IgD-negative memory B cell (primary cell): ENCODE measurements at regions not wholly inside any gene's neighbourhood (a gene's known extent, or its start where the extent isn't known, plus 50 kb on each side); places are given as distances from the start of the nearest gene placed in this dataset.
A peak's percentile ranks its signal among the peaks of the same experiment; 100 is the strongest.

Source experiments
- H3K27ac Mint-ChIP-seq, 3 donors: one replicate each; pipeline ENCODE4 v1.8.0; 2020 to 2022; ENCODE audit warnings: mild to moderate bottlenecking in 3 of 3, mixed read lengths in 3 of 3, moderate library complexity in 1 of 3
- H3K27me3 Mint-ChIP-seq: one replicate; pipeline ENCODE4 v1.8.0; 2021; ENCODE audit warnings: mixed read lengths
- H3K36me3 Mint-ChIP-seq: one replicate; pipeline ENCODE4 v1.8.0; 2020; ENCODE audit warnings: mild to moderate bottlenecking, mixed read lengths
- H3K4me1 Mint-ChIP-seq, 3 donors: one replicate each; pipeline ENCODE4 v1.8.0; 2020 to 2022; ENCODE audit warnings: mixed read lengths in 3 of 3, mild to moderate bottlenecking in 1 of 3
- H3K4me3 Mint-ChIP-seq, 4 donors: one replicate each; pipeline ENCODE4 v1.8.0; 2020 to 2022; ENCODE audit warnings: mild to moderate bottlenecking in 4 of 4, mixed read lengths in 4 of 4, moderate library complexity in 3 of 4
- H3K9me3 Mint-ChIP-seq, 3 donors: one replicate each; pipeline ENCODE4 v1.8.0; 2020 to 2021; ENCODE audit warnings: mixed read lengths in 3 of 3, mild to moderate bottlenecking in 1 of 3

GRCh38 chr15:70262171-70262570, 164.5 kb upstream of the TLE3 start:
- Mint-ChIP-seq H3K4me3 (peak overlapping the region in 1 of 4 donors; percentile 41), H3K4me1 (peaks cover 55 to 70% (median 65%) of the 10 kb centered on the region in 3 donors), H3K27ac (no peak overlapping the region), H3K9me3 (no peaks in the 10 kb centered on the region), H3K36me3 (no peaks in the 10 kb centered on the region), H3K27me3 (peaks cover 10% of the 10 kb centered on the region)

GRCh38 chr15:70261083-70261482, 163.4 kb upstream of the TLE3 start:
- Mint-ChIP-seq H3K4me1 (peaks cover 54 to 64% (median 60%) of the 10 kb centered on the region in 3 donors), H3K36me3 (no peaks in the 10 kb centered on the region), H3K27ac (no peak overlapping the region), H3K27me3 (peaks cover 3% of the 10 kb centered on the region), H3K4me3 (no peak overlapping the region), H3K9me3 (no peaks in the 10 kb centered on the region)

- H3K27ac Mint-ChIP-seq, result no peak overlapping the region
These were observed 162.9 kb upstream of the TLE3 start for GRCh38 chr15:70260580-70260979.

GRCh38 chr15:70259640-70260508, 162.2 kb upstream of the TLE3 start:
- peak overlapping the region in 2 of 4 donors; percentile 87 to 88 for H3K4me3 Mint-ChIP-seq
- H3K9me3 Mint-ChIP-seq, result no peaks in the 10 kb centered on the region
- H3K27me3 Mint-ChIP-seq, result peaks cover 3% of the 10 kb centered on the region
- peaks cover 53 to 59% (median 56%) of the 10 kb centered on the region in 3 donors for H3K4me1 Mint-ChIP-seq
- no peaks in the 10 kb centered on the region for H3K36me3 Mint-ChIP-seq
- no peak overlapping the region for H3K27ac Mint-ChIP-seq

More at GRCh38 chr15:70260580-70260979, 162.9 kb upstream of the TLE3 start:
- Mint-ChIP-seq H3K36me3 (no peaks in the 10 kb centered on the region), H3K4me1 (peaks cover 56 to 64% (median 58%) of the 10 kb centered on the region in 3 donors), H3K27me3 (peaks cover 3% of the 10 kb centered on the region), H3K4me3 (no peak overlapping the region), H3K9me3 (no peaks in the 10 kb centered on the region)

- H3K27me3 Mint-ChIP-seq, result peaks cover 3% of the 10 kb centered on the region
- no peaks in the 10 kb centered on the region for H3K36me3 Mint-ChIP-seq
- peaks cover 47 to 52% (median 51%) of the 10 kb centered on the region in 3 donors for H3K4me1 Mint-ChIP-seq
- H3K9me3 Mint-ChIP-seq, result no peaks in the 10 kb centered on the region
- H3K27ac Mint-ChIP-seq, result peak overlapping the region in 2 of 3 donors; percentile 18 to 90
- peak overlapping the region; percentile 24 to 88 (median 75) for H3K4me3 Mint-ChIP-seq
These were observed 161.3 kb upstream of the TLE3 start for GRCh38 chr15:70259028-70259424.

- Mint-ChIP-seq H3K9me3 (no peaks in the 10 kb centered on the region), H3K4me1 (peaks cover 46 to 48% (median 48%) of the 10 kb centered on the region in 3 donors), H3K4me3 (peak overlapping the region; percentile 24 to 88 (median 66)), H3K27me3 (peaks cover 3% of the 10 kb centered on the region), H3K27ac (peak overlapping the region; percentile 18 to 90 (median 73)), H3K36me3 (no peaks in the 10 kb centered on the region)
These were observed 160.8 kb upstream of the TLE3 start for GRCh38 chr15:70258369-70259027.

- H3K9me3 Mint-ChIP-seq, result no peaks in the 10 kb centered on the region
- peak overlapping the region in 2 of 3 donors; percentile 9 to 90 for H3K27ac Mint-ChIP-seq
- peaks cover 39 to 41% (median 40%) of the 10 kb centered on the region in 3 donors for H3K4me1 Mint-ChIP-seq
- H3K27me3 Mint-ChIP-seq, result peaks cover 3% of the 10 kb centered on the region
- no peaks in the 10 kb centered on the region for H3K36me3 Mint-ChIP-seq
- peak overlapping the region in 1 of 4 donors; percentile 77 for H3K4me3 Mint-ChIP-seq
These were observed 160.0 kb upstream of the TLE3 start for GRCh38 chr15:70257573-70258248.

- Mint-ChIP-seq H3K4me3 (peak overlapping the region in 1 of 4 donors; percentile 23), H3K4me1 (peaks cover 33 to 35% (median 34%) of the 10 kb centered on the region in 3 donors), H3K36me3 (no peaks in the 10 kb centered on the region), H3K27ac (no peak overlapping the region), H3K27me3 (peaks cover 3% of the 10 kb centered on the region), H3K9me3 (no peaks in the 10 kb centered on the region)
These were observed 159.3 kb upstream of the TLE3 start for GRCh38 chr15:70257047-70257446.

- H3K27me3 Mint-ChIP-seq, result peaks cover 3% of the 10 kb centered on the region
- no peak overlapping the region for H3K4me3 Mint-ChIP-seq
- H3K36me3 Mint-ChIP-seq, result no peaks in the 10 kb centered on the region
- peaks cover 25 to 31% (median 27%) of the 10 kb centered on the region in 3 donors for H3K4me1 Mint-ChIP-seq
- no peak overlapping the region for H3K27ac Mint-ChIP-seq
- no peaks in the 10 kb centered on the region for H3K9me3 Mint-ChIP-seq
These were observed 156.7 kb upstream of the TLE3 start for GRCh38 chr15:70254311-70254869.

GRCh38 chr15:70253461-70254156, 155.9 kb upstream of the TLE3 start:
- H3K4me1 Mint-ChIP-seq, result peaks cover 20 to 24% (median 23%) of the 10 kb centered on the region in 3 donors
- peaks cover 3% of the 10 kb centered on the region for H3K27me3 Mint-ChIP-seq
- no peaks in the 10 kb centered on the region for H3K9me3 Mint-ChIP-seq
- H3K27ac Mint-ChIP-seq, result no peak overlapping the region
- H3K36me3 Mint-ChIP-seq, result no peaks in the 10 kb centered on the region
- no peak overlapping the region for H3K4me3 Mint-ChIP-seq

GRCh38 chr15:70252951-70253320, 155.2 kb upstream of the TLE3 start:
- no peak overlapping the region for H3K27ac Mint-ChIP-seq

GRCh38 chr15:70252056-70252950, 154.6 kb upstream of the TLE3 start:
- Mint-ChIP-seq H3K36me3 (no peaks in the 10 kb centered on the region), H3K27me3 (no peaks in the 10 kb centered on the region), H3K4me3 (peak overlapping the region in 1 of 4 donors; percentile 13), H3K4me1 (peaks cover 19 to 27% (median 24%) of the 10 kb centered on the region in 3 donors), H3K9me3 (no peaks in the 10 kb centered on the region), H3K27ac (no peak overlapping the region)

More at GRCh38 chr15:70252951-70253320, 155.2 kb upstream of the TLE3 start:
- Mint-ChIP-seq H3K36me3 (no peaks in the 10 kb centered on the region), H3K4me1 (peaks cover 21 to 26% (median 24%) of the 10 kb centered on the region in 3 donors), H3K9me3 (no peaks in the 10 kb centered on the region), H3K4me3 (no peak overlapping the region), H3K27me3 (peaks cover 3% of the 10 kb centered on the region)

GRCh38 chr15:70251246-70251990, 153.7 kb upstream of the TLE3 start:
- H3K4me3 Mint-ChIP-seq, result peak overlapping the region in 1 of 4 donors; percentile 13
- H3K36me3 Mint-ChIP-seq, result no peaks in the 10 kb centered on the region
- peak overlapping the region in 1 of 3 donors; percentile 29 for H3K27ac Mint-ChIP-seq
- H3K27me3 Mint-ChIP-seq, result no peaks in the 10 kb centered on the region
- peaks cover 21 to 30% (median 27%) of the 10 kb centered on the region in 3 donors for H3K4me1 Mint-ChIP-seq
- H3K9me3 Mint-ChIP-seq, result no peaks in the 10 kb centered on the region
